ENCODE measurements at regions not wholly inside any gene's neighbourhood (a gene's known extent, or its start where the extent isn't known, plus 50 kb on each side); places are given as distances from the start of the nearest gene placed in this dataset.

- DNase-seq: no peak
Measured at GRCh38 chr18:78554944-78555608, 424.5 kb upstream of the SALL3 start.

- DNase-seq: no peak
Measured at GRCh38 chr18:78557371-78557770, 422.2 kb upstream of the SALL3 start.

- DNase-seq: no peak
Measured at GRCh38 chr18:78558101-78558810, 421.4 kb upstream of the SALL3 start.

DNA sequence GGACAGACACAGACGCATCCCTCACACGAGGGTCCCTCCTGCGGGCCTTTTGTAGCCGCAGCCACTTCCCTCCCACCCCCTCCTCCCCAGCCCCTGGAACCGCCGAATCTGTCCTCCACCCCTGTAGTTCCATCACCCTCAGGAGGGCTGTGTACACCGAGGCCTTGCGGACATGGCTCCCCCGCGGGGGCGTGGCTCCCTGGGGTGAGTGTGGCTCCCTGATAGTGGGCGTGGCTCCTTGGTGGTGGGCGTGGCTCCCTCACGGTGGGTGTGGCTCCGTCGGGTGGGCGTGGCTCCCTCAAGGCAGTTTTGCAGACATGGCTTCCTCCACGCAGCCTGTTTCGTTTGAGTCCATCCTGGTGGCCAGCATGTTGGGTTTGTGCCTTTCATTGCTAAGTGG lies 420.7 kb upstream of the SALL3 start:
- DNase-seq: no peak

- DNase-seq: no peak
Measured at GRCh38 chr18:78559584-78559983, 420.0 kb upstream of the SALL3 start.

DNA sequence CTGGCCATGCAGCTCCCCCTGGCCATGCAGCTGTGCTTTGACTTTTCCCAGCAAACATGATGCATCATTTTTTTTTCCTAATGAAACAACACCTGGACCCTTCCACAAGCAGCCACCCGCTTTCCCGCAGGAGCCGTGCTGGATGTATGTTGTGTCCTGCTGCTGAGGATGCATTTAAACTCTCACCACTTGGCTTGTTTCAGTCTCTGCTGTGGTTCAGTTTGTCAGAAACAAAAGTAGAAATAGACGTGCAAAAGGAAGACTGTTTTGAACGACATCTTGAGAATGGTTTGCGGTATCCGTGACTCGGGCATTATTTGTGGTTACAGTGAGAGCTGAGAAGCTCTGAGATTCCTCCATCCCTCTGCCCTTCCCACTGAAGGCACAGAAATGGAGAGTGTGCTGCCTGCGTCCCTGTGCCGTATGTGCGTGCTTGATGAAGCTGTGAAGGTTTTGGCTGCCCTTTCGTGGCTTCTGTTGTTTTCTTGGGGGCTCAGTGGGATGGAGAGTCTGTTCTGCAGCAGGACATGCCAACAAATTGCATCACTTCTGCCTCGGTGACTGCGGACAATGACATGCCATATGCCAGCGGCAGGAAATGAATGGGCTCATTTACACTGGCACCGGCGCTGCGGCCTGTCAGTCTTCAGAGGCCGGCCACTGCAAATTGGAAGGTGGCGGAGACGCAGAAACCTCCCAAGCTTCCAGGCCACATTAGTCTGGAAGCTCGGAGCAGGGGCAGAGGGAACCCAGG lies 417.7 kb upstream of the SALL3 start:
- DNase-seq: no peak

- no peak for DNase-seq
Measured at GRCh38 chr18:78562531-78562961, 417.1 kb upstream of the SALL3 start.

- no peak for DNase-seq
Measured at GRCh38 chr18:78563110-78563509, 416.5 kb upstream of the SALL3 start.

- DNase-seq: no peak
Measured at GRCh38 chr18:78564030-78564429, 415.6 kb upstream of the SALL3 start.

DNA sequence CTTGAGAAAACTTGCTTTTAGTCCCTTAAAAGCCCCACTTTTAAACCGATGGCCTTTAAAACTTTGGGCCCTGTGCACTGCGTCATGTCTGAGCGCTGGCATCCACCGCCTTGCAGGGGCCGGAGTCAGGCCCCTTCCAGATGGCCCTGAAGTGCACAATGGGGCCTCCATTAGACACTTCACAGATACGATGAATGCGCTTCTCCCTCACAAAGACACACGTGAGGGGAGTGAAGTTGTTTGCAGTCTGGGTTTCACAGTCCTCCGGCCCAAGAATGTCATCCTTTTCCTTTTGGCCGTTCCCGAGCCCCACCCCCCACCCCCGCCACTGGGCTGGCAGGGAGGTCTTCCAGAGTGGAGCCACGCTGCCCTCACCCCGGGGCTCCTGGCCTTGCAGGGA lies 415.1 kb upstream of the SALL3 start:
- DNase-seq: no peak

DNA sequence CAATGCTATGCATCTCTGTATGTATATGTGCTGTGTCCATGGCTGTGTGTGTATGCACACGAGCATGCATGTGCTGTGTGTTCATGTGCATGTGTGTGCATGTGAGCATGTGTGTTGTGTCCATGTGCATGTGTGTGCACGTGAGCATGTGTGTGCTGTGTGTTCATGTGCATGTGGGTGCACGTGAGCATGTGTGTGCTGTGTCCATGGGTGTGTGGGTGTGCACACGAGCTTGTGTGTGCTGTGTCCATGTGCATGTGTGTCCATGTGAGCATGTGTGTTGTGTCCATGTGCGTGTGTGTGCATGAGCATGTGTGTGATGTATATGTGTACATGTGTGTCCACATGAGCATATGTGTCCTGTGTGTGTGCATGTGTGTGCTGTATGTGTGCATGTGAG lies 414.4 kb upstream of the SALL3 start:
- DNase-seq: no peak

GRCh38 chr18:78566065-78566464 lies 413.6 kb upstream of the SALL3 start:
- no peak for DNase-seq

DNA sequence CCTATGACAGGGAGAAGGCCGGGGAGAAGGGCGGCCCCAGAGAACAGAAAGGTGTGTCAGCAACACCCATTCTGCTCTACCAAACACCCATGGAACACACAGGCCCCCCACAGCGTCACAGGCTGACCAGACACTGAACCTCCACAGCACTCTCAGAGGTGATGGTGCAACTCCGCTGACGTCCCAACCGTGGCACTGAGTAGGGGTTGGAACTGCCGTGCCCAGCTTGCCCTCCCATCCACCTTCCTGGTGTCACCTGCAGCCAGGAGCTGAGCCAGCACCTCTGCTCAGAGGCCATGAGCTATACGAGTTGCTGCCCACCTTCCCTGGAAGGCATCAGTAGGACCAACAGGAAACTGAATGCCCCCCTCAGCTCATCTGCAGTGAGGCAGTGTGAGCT lies 412.9 kb upstream of the SALL3 start:
- no peak for DNase-seq

GRCh38 chr18:78571063-78571785 lies 408.4 kb upstream of the SALL3 start:
- DNase-seq: no peak

GRCh38 chr18:78571831-78572347 lies 407.7 kb upstream of the SALL3 start:
- no peak for DNase-seq

- no peak for DNase-seq
Measured at GRCh38 chr18:78573773-78574172, 405.8 kb upstream of the SALL3 start.

DNA sequence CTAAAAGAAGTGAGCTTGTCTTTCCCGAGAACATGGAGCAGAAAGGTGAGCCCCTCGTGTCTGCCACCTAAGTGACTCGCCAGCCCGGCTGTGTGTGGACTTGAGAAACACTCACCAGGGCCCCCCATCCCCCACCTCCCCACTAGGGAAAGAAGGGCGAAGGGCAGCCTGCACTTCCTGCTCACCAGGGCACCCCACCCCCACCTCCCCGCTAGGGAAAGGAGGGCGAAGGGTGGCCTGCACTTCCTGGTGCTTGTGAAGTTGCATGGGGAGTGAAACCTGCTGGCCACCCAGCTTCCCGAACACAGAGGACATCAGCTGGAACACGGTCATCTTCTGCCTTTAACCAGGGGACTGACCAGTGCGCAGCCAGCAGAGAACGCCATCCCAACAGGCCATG lies 402.7 kb upstream of the SALL3 start:
- DNase-seq: no peak

DNA sequence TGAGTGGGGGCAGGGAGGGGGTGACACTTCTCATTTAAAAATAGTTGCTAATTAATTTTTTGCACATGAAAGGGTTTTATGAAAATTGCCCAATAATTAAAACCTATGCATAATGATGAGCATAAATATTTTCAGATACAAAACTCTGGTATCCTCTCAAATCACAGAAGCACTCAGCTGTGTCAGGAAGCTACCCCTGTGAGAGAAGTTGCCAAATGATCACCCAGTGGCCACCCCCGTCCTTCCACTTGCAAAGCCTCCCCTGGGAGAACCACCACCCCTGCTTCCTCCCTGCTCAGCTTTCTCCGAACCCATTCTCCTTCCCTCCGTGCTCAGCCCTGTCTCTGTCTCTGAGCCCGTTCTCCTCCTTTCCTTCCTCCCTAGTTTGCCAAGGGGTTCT lies 400.2 kb upstream of the SALL3 start:
- DNase-seq: no peak

DNA sequence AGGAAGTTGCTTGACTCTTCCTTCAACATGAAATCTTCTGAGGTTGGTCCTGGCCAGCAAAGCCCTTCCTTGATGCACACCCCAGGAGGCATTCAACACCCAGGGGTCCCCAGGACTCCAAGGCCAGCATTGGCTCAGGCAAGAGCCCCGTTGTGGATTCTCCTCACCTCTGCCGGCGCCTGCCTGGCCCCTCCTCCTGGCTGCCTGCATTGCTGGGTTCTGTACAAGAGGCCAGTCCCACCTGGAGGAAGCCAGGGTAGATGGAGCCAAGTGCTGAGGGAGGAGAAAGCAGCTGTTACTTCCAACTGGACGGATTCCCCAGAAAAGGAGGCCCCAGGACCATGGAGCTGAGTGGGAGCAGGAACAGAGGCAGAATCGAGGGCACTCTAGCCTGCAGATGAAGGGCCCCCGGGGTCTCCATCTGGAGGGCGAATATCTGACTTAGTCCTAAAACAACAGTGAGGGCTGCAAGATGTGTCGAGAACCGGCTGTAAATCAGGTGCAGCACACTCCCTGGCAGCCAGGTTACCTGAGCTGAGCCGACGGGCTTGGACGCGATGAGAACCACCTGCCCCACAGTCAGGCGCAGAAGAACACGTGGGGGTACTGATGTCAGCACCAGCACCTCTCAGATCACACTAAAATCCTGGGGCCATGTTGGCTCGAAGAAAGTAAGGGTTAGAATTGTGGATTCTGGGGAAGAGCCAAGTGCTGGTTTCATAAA lies 399.6 kb upstream of the SALL3 start:
- no peak for DNase-seq

- DNase-seq: no peak
Measured at GRCh38 chr18:78580835-78581339, 398.7 kb upstream of the SALL3 start.

GRCh38 chr18:78582181-78582709 lies 397.4 kb upstream of the SALL3 start:
- DNase-seq: no peak
